ENCODE measurements at regions not wholly inside any gene's neighbourhood (a gene's known extent, or its start where the extent isn't known, plus 50 kb on each side); places are given as distances from the start of the nearest gene placed in this dataset.
A peak's percentile ranks its signal among the peaks of the same experiment; 100 is the strongest.

DNA sequence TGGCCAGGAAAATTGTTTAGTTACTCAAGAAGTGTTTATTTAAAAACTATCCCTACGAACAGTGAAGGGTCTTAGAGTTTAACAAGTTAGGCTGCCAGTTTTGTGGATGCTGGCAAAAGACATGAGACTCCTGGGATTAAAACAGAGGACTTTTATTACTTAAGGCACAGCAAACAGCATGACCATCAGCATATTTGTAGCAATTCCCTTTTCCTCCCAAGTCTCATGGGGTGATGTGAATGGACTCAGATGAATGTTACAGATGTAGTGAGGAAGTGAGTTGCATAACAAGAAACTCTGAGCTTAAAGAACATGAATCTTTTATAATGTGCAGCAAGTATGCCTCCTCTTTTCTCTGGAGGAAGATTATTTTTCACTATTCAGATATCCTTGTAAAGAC lies 695.8 kb downstream of the RPS29 start:
- H3K14ac ChIP-seq (ENCODE audit: low read length), result no peak overlapping the region
- H3K79me2 ChIP-seq (ENCODE audit: control insufficient read depth, insufficient read depth, low read length, poor library complexity), result no peaks in the 10 kb centered on the region
- H3K4me3 ChIP-seq (ENCODE audit: low read depth, low read length), result no peak overlapping the region
- no peak overlapping the region for H2BK12ac ChIP-seq (ENCODE audit: low read length)
- no peak overlapping the region for H4K91ac ChIP-seq (ENCODE audit: low read depth, low read length)
- H2AFZ ChIP-seq (ENCODE audit: insufficient read depth, low read length, poor library complexity), result no peak overlapping the region
- no peak overlapping the region for H2BK5ac ChIP-seq (ENCODE audit: low read depth, low read length, poor library complexity)
- H3K23ac ChIP-seq (ENCODE audit: low read length), result no peak overlapping the region
- H2BK120ac ChIP-seq (ENCODE audit: insufficient read depth, low read length, poor library complexity), result no peak overlapping the region
- no peak overlapping the region for H3K4me2 ChIP-seq (ENCODE audit: low read length)
- no peaks in the 10 kb centered on the region for H3K36me3 ChIP-seq (ENCODE audit: control insufficient read depth in 1 of 2, insufficient read depth in 2 of 2, low read length in 2 of 2)
- H3K27me3 ChIP-seq (ENCODE audit: insufficient read depth, low read length), result no peaks in the 10 kb centered on the region
- H2AK5ac ChIP-seq (ENCODE audit: low read length), result no peak overlapping the region
- H3K79me1 ChIP-seq (ENCODE audit: low read length), result no peaks in the 10 kb centered on the region
- no peak overlapping the region for H3K9ac ChIP-seq (ENCODE audit: low read length)
- WGBS (ENCODE audit: extremely low coverage, insufficient coverage, insufficient read length), result no CpG with 5 or more reads among the region's 1 CpG
- DNase-seq, result peak in 1 of 2 donors; percentile 1
- no peaks in the 10 kb centered on the region for H3K9me3 ChIP-seq (ENCODE audit: insufficient read depth, low read depth, low read length)
- no peak overlapping the region for H4K12ac ChIP-seq (ENCODE audit: low read depth, low read length)
- no peak overlapping the region for H3K27ac ChIP-seq (ENCODE audit: low read depth, low read length)
- no peak overlapping the region for H3K18ac ChIP-seq (ENCODE audit: low read length)
- H3K4ac ChIP-seq (ENCODE audit: low read depth, low read length), result no peak overlapping the region
- H4K8ac ChIP-seq (ENCODE audit: low read depth, low read length), result no peak overlapping the region
- no peaks in the 10 kb centered on the region for H3K4me1 ChIP-seq (ENCODE audit: control insufficient read depth in 1 of 2, insufficient read depth in 2 of 2, low read length in 2 of 2)

DNA sequence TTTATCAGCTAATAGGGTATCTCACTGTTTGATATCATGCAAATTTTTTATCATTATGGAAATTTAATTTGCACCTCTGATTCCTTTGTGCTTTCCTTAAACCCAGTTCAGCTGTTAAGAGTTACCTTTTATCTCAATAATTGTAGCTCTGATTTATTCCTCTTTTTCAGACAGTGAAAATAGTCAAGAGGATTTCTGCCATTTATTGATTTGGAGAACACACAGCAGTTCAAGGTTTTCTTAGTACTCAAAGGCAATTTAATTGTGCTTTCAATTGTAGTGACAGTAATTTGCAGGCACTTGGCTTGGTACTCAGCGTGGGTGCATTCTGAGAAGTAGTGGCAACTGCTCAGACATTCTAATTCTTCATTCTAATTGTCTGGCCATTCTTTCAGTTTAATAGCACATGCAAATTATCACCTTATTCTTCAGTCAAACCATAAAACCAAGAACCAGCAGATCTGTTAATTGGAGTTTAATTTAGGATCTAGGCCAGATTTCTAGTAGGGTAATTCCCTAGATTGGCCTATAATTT lies 709.3 kb downstream of the RPS29 start:
- Histone ChIP-seq H2BK120ac (ENCODE audit: insufficient read depth, low read length, poor library complexity) (no peak overlapping the region), H3K79me2 (ENCODE audit: control insufficient read depth, insufficient read depth, low read length, poor library complexity) (no peaks in the 10 kb centered on the region), H4K12ac (ENCODE audit: low read depth, low read length) (no peak overlapping the region), H3K36me3 (ENCODE audit: control insufficient read depth in 1 of 2, insufficient read depth in 2 of 2, low read length in 2 of 2) (no peaks in the 10 kb centered on the region), H3K79me1 (ENCODE audit: low read length) (no peaks in the 10 kb centered on the region), H3K4me3 (ENCODE audit: low read depth, low read length) (no peak overlapping the region), H3K9me3 (ENCODE audit: insufficient read depth, low read depth, low read length) (no peaks in the 10 kb centered on the region), H2BK5ac (ENCODE audit: low read depth, low read length, poor library complexity) (no peak overlapping the region), H3K4me1 (ENCODE audit: control insufficient read depth in 1 of 2, insufficient read depth in 2 of 2, low read length in 2 of 2) (no peaks in the 10 kb centered on the region), H3K27me3 (ENCODE audit: insufficient read depth, low read length) (no peaks in the 10 kb centered on the region), H2AK5ac (ENCODE audit: low read length) (no peak overlapping the region), H3K4me2 (ENCODE audit: low read length) (no peak overlapping the region), H2BK12ac (ENCODE audit: low read length) (no peak overlapping the region), H3K18ac (ENCODE audit: low read length) (no peak overlapping the region), H4K8ac (ENCODE audit: low read depth, low read length) (no peak overlapping the region), H3K9ac (ENCODE audit: low read length) (no peak overlapping the region), H3K27ac (ENCODE audit: low read depth, low read length) (no peak overlapping the region), H3K4ac (ENCODE audit: low read depth, low read length) (no peak overlapping the region), H2AFZ (ENCODE audit: insufficient read depth, low read length, poor library complexity) (no peak overlapping the region), H3K14ac (ENCODE audit: low read length) (no peak overlapping the region), H3K23ac (ENCODE audit: low read length) (no peak overlapping the region), H4K91ac (ENCODE audit: low read depth, low read length) (no peak overlapping the region)
- no CpG with 5 or more reads among the region's 1 CpG for whole genome bisulfite sequencing (ENCODE audit: extremely low coverage, insufficient coverage, insufficient read length)
- DNase-seq, result no peak

DNA sequence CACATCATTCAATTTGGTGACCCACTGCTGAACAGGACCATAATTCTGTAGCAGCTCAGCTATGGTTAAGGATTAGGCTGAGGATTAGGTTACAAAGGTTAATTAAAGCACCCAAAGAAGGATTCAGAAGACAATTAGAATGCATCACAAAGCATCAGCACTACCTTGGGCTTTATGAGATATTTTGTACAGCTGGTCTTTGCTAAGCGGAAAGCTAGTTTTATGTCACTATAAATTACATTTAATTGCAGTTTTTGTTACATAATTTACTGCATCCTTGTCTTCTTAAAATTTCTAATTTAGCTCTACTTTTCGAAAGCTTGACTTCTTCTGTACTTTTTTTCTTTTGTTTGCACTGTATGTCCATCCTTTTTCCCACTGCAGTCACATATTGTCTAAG lies 711.5 kb downstream of the RPS29 start:
- Histone ChIP-seq H2BK12ac (ENCODE audit: low read length) (no peak overlapping the region), H3K4ac (ENCODE audit: low read depth, low read length) (no peak overlapping the region), H4K12ac (ENCODE audit: low read depth, low read length) (no peak overlapping the region), H3K4me1 (ENCODE audit: control insufficient read depth in 1 of 2, insufficient read depth in 2 of 2, low read length in 2 of 2) (no peaks in the 10 kb centered on the region), H3K9me3 (ENCODE audit: insufficient read depth, low read depth, low read length) (no peaks in the 10 kb centered on the region), H2BK5ac (ENCODE audit: low read depth, low read length, poor library complexity) (no peak overlapping the region), H3K27ac (ENCODE audit: low read depth, low read length) (no peak overlapping the region), H3K36me3 (ENCODE audit: control insufficient read depth in 1 of 2, insufficient read depth in 2 of 2, low read length in 2 of 2) (no peaks in the 10 kb centered on the region), H4K91ac (ENCODE audit: low read depth, low read length) (no peak overlapping the region), H3K79me2 (ENCODE audit: control insufficient read depth, insufficient read depth, low read length, poor library complexity) (no peaks in the 10 kb centered on the region), H2AFZ (ENCODE audit: insufficient read depth, low read length, poor library complexity) (no peak overlapping the region), H3K9ac (ENCODE audit: low read length) (no peak overlapping the region), H2BK120ac (ENCODE audit: insufficient read depth, low read length, poor library complexity) (no peak overlapping the region), H4K8ac (ENCODE audit: low read depth, low read length) (no peak overlapping the region), H3K27me3 (ENCODE audit: insufficient read depth, low read length) (no peaks in the 10 kb centered on the region), H2AK5ac (ENCODE audit: low read length) (no peak overlapping the region), H3K23ac (ENCODE audit: low read length) (no peak overlapping the region), H3K79me1 (ENCODE audit: low read length) (no peaks in the 10 kb centered on the region), H3K14ac (ENCODE audit: low read length) (no peak overlapping the region), H3K18ac (ENCODE audit: low read length) (no peak overlapping the region), H3K4me3 (ENCODE audit: low read depth, low read length) (no peak overlapping the region), H3K4me2 (ENCODE audit: low read length) (no peak overlapping the region)
- DNase-seq, result no peak
- no CpG with 5 or more reads among the region's 2 CpGs for WGBS (ENCODE audit: extremely low coverage, insufficient coverage, insufficient read length)

DNA sequence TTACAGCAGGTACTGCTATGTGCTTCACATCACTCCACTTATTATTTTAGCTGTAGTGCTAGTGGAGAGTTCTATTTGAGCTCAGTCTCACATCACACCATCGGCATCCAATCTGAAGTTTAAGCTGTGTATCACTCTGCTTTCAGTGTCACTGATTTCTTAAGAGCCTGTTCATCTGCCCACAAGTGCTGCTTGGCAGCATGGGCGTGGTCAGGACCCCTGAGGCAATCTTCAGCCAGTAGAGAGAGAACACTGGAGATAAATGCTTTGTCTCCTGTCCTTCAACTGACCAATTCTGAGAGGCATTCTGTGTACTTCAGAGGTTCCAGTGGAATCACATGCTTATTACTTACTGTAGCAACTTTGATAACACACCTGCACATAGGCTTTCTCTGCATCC lies 728.8 kb downstream of the RPS29 start:
- Histone ChIP-seq H2BK5ac (ENCODE audit: low read depth, low read length, poor library complexity) (no peak overlapping the region), H4K8ac (ENCODE audit: low read depth, low read length) (no peak overlapping the region), H2AFZ (ENCODE audit: insufficient read depth, low read length, poor library complexity) (no peak overlapping the region), H3K4ac (ENCODE audit: low read depth, low read length) (no peak overlapping the region), H3K9ac (ENCODE audit: low read length) (no peak overlapping the region), H4K12ac (ENCODE audit: low read depth, low read length) (no peak overlapping the region), H3K4me3 (ENCODE audit: low read depth, low read length) (no peak overlapping the region), H3K18ac (ENCODE audit: low read length) (no peak overlapping the region), H3K79me2 (ENCODE audit: control insufficient read depth, insufficient read depth, low read length, poor library complexity) (no peaks in the 10 kb centered on the region), H3K36me3 (ENCODE audit: control insufficient read depth in 1 of 2, insufficient read depth in 2 of 2, low read length in 2 of 2) (no peaks in the 10 kb centered on the region), H3K4me2 (ENCODE audit: low read length) (no peak overlapping the region), H3K27ac (ENCODE audit: low read depth, low read length) (no peak overlapping the region), H3K79me1 (ENCODE audit: low read length) (no peaks in the 10 kb centered on the region), H3K23ac (ENCODE audit: low read length) (no peak overlapping the region), H3K9me3 (ENCODE audit: insufficient read depth, low read depth, low read length) (no peaks in the 10 kb centered on the region), H4K91ac (ENCODE audit: low read depth, low read length) (no peak overlapping the region), H3K14ac (ENCODE audit: low read length) (no peak overlapping the region), H2BK120ac (ENCODE audit: insufficient read depth, low read length, poor library complexity) (no peak overlapping the region), H2AK5ac (ENCODE audit: low read length) (no peak overlapping the region), H3K27me3 (ENCODE audit: insufficient read depth, low read length) (no peaks in the 10 kb centered on the region), H2BK12ac (ENCODE audit: low read length) (no peak overlapping the region), H3K4me1 (ENCODE audit: control insufficient read depth in 1 of 2, insufficient read depth in 2 of 2, low read length in 2 of 2) (peaks cover 4 to 5% of the 10 kb centered on the region in 2 experiments)
- DNase-seq, result no peak
- no CpG with 5 or more reads among the region's 2 CpGs for WGBS (ENCODE audit: extremely low coverage, insufficient coverage, insufficient read length)
